AG09309 (cell line): ENCODE measurements at regions not wholly inside any gene's neighbourhood (a gene's known extent, or its start where the extent isn't known, plus 50 kb on each side); places are given as distances from the start of the nearest gene placed in this dataset.

Experiments used
- DNase-seq: peaks from one replicate; pipeline ENCODE4 v3.0.0-alpha.2; 2010; ENCODE audit warnings: low read depth
- H3K4me3 ChIP-seq: 2 replicates; pipeline ENCODE4 v1.5.1; 2011; ENCODE audit warnings: mild to moderate bottlenecking, low read depth, low read length, moderate library complexity; ENCODE audit not compliant: control insufficient read depth
- CTCF ChIP-seq: IDR thresholded peaks from 2 replicates; pipeline ENCODE4 v1.5.1; 2011; ENCODE audit warnings: mild to moderate bottlenecking, low read depth, low read length, inconsistent platforms; ENCODE audit not compliant: insufficient read depth, control insufficient read depth; ENCODE audit errors: missing control alignments

- H3K4me3 ChIP-seq: no peak overlapping the region
- no peak for TF ChIP-seq CTCF
- DNase-seq: no peak
Measured at GRCh38 chr6:147817042-147817689, 308.7 kb downstream of the SAMD5 start.

GRCh38 chr6:147820520-147820919 is 312.0 kb downstream of the SAMD5 start:
- DNase-seq: no peak
- H3K4me3 ChIP-seq: no peak overlapping the region
- TF ChIP-seq CTCF: no peak

GRCh38 chr6:147821295-147821897 is 312.9 kb downstream of the SAMD5 start:
- peak overlapping the region; percentile 3 for H3K4me3 ChIP-seq
- no peak for TF ChIP-seq CTCF
- DNase-seq: no peak

GRCh38 chr6:147823936-147824335 is 315.4 kb downstream of the SAMD5 start:
- DNase-seq: no peak
- H3K4me3 ChIP-seq: no peak overlapping the region
- TF ChIP-seq CTCF: no peak

- H3K4me3 ChIP-seq: no peak overlapping the region
- no peak for DNase-seq
- no peak for TF ChIP-seq CTCF
Measured at GRCh38 chr6:147825848-147826247, 317.4 kb downstream of the SAMD5 start.

- DNase-seq: no peak
- no peak for TF ChIP-seq CTCF
- H3K4me3 ChIP-seq: no peak overlapping the region
Measured at GRCh38 chr6:147826698-147827097, 318.2 kb downstream of the SAMD5 start.
